ENCODE measurements at regions not wholly inside any gene's neighbourhood (a gene's known extent, or its start where the extent isn't known, plus 50 kb on each side); places are given as distances from the start of the nearest gene placed in this dataset.

- TF ChIP-seq GABPA (IDR thresholded peaks at IDR 0.05; ENCODE audit: low read depth) = no peak
- no peak for TF ChIP-seq MAX (IDR thresholded peaks at IDR 0.05; ENCODE audit: low read depth, low read length)
- TF ChIP-seq MYC (IDR thresholded peaks at IDR 0.05; ENCODE audit: insufficient read depth, insufficient read length, insufficient replicate concordance, low read length, severe bottlenecking) = no peak
- TF ChIP-seq CTCF (IDR thresholded peaks at IDR 0.05 in 2 of 3, conservative IDR thresholded peaks at IDR 0.05 in 1 of 3; ENCODE audit: control insufficient read depth in 2 of 3, extremely low read depth in 1 of 3, insufficient read depth in 1 of 3, low read depth in 3 of 3, low read length in 3 of 3) = no peak
- TF ChIP-seq SREBF2 (IDR thresholded peaks at IDR 0.05; ENCODE audit: low read length) = no peak
- TF ChIP-seq BRCA1 (IDR thresholded peaks at IDR 0.05; ENCODE audit: low read depth, low read length) = no peak
Observed at GRCh38 chr7:13414181-13414580, 575.3 kb downstream of the ETV1 start.

Data from GM12878 (cell line).